Glutamatergic neuron (in vitro differentiated cells): ENCODE measurements at regions not wholly inside any gene's neighbourhood (a gene's known extent, or its start where the extent isn't known, plus 50 kb on each side); places are given as distances from the start of the nearest gene placed in this dataset.
"Not testable (repeated sequence)": the region's sequence is repeated elsewhere in the genome, so short reads cannot be mapped to it uniquely, and the experiment has no call there.

Source experiments
- DNase-seq: peaks from one replicate; pipeline ENCODE4 v3.0.0; 2022
- H3K27ac Mint-ChIP-seq: one replicate; pipeline ENCODE4 v1.8.0; 2020; ENCODE audit warnings: mild to moderate bottlenecking, mixed read lengths, inconsistent platforms; ENCODE audit not compliant: unreplicated experiment
- H3K27me3 Mint-ChIP-seq: one replicate; pipeline ENCODE4 v1.8.0; 2020; ENCODE audit warnings: mild to moderate bottlenecking, moderate library complexity, mixed read lengths, inconsistent platforms; ENCODE audit not compliant: unreplicated experiment
- H3K36me3 Mint-ChIP-seq: one replicate; pipeline ENCODE4 v1.8.0; 2020; ENCODE audit warnings: mild to moderate bottlenecking, mixed read lengths, inconsistent platforms; ENCODE audit not compliant: unreplicated experiment
- H3K4me1 Mint-ChIP-seq: one replicate; pipeline ENCODE4 v1.8.0; 2020; ENCODE audit warnings: mild to moderate bottlenecking, low read depth, mixed read lengths, inconsistent platforms; ENCODE audit not compliant: unreplicated experiment
- H3K4me3 Mint-ChIP-seq: one replicate; pipeline ENCODE4 v1.8.0; 2020; ENCODE audit warnings: mild to moderate bottlenecking, mixed read lengths, inconsistent platforms; ENCODE audit not compliant: unreplicated experiment
- H3K9me3 Mint-ChIP-seq: one replicate; pipeline ENCODE4 v1.8.0; 2020; ENCODE audit warnings: mild to moderate bottlenecking, moderate library complexity, mixed read lengths, inconsistent platforms; ENCODE audit not compliant: unreplicated experiment
- CTCF ChIP-seq: fragments of 200-600 bp; sonication (generic); IDR thresholded peaks from one replicate; pipeline ENCODE4 v1.5.0; 2021; ENCODE audit not compliant: partially characterized antibody, unreplicated experiment

- Mint-ChIP-seq H3K4me1 (peaks cover 2% of the 10 kb centered on the region), H3K27ac (no peak overlapping the region), H3K9me3 (no peaks in the 10 kb centered on the region), H3K27me3 (no peaks in the 10 kb centered on the region), H3K4me3 (no peak overlapping the region), H3K36me3 (no peaks in the 10 kb centered on the region)
- no peak for DNase-seq
- no peak for TF ChIP-seq CTCF
Observed at GRCh38 chr10:22137542-22137941, 80.3 kb downstream of the EBLN1 start.

GRCh38 chr10:22135591-22135990 is 82.2 kb downstream of the EBLN1 start:
- H3K9me3 Mint-ChIP-seq, result no peaks in the 10 kb centered on the region
- H3K27me3 Mint-ChIP-seq, result no peaks in the 10 kb centered on the region
- H3K27ac Mint-ChIP-seq, result no peak overlapping the region
- no peak overlapping the region for H3K4me3 Mint-ChIP-seq
- no peak for DNase-seq
- peaks cover 2% of the 10 kb centered on the region for H3K4me1 Mint-ChIP-seq
- no peak for TF ChIP-seq CTCF
- no peaks in the 10 kb centered on the region for H3K36me3 Mint-ChIP-seq

- Mint-ChIP-seq H3K36me3 (peaks cover 6% of the 10 kb centered on the region), H3K4me3 (no peak overlapping the region), H3K4me1 (peaks cover 2% of the 10 kb centered on the region), H3K27me3 (no peaks in the 10 kb centered on the region), H3K27ac (no peak overlapping the region), H3K9me3 (peaks cover 2% of the 10 kb centered on the region)
- no peak for DNase-seq
- TF ChIP-seq CTCF, result no peak
Observed at GRCh38 chr10:22133749-22134624, 83.8 kb downstream of the EBLN1 start.

GRCh38 chr10:22130824-22131223 is 87.0 kb downstream of the EBLN1 start:
- H3K9me3 Mint-ChIP-seq, H3K4me3 Mint-ChIP-seq, H3K27me3 Mint-ChIP-seq, DNase-seq, H3K4me1 Mint-ChIP-seq, H3K36me3 Mint-ChIP-seq, H3K27ac Mint-ChIP-seq: not testable (repeated sequence)

GRCh38 chr10:22129612-22130011 is 88.2 kb downstream of the EBLN1 start:
- not testable (repeated sequence) for H3K36me3 Mint-ChIP-seq, H3K27me3 Mint-ChIP-seq, H3K4me1 Mint-ChIP-seq, H3K9me3 Mint-ChIP-seq, H3K27ac Mint-ChIP-seq, H3K4me3 Mint-ChIP-seq, DNase-seq

- not testable (repeated sequence) for H3K4me1 Mint-ChIP-seq, H3K27me3 Mint-ChIP-seq, H3K27ac Mint-ChIP-seq, H3K4me3 Mint-ChIP-seq, H3K9me3 Mint-ChIP-seq, H3K36me3 Mint-ChIP-seq, DNase-seq
Observed at GRCh38 chr10:22121181-22121580, 96.6 kb downstream of the EBLN1 start.

GRCh38 chr10:22120072-22120471 is 97.7 kb downstream of the EBLN1 start:
- H3K4me3 Mint-ChIP-seq, H3K27me3 Mint-ChIP-seq, H3K36me3 Mint-ChIP-seq, H3K4me1 Mint-ChIP-seq, DNase-seq, H3K27ac Mint-ChIP-seq, H3K9me3 Mint-ChIP-seq: not testable (repeated sequence)

- H3K4me3 Mint-ChIP-seq, H3K27me3 Mint-ChIP-seq, H3K27ac Mint-ChIP-seq, H3K36me3 Mint-ChIP-seq, DNase-seq, H3K4me1 Mint-ChIP-seq, H3K9me3 Mint-ChIP-seq: not testable (repeated sequence)
Observed at GRCh38 chr10:22119575-22119974, 98.2 kb downstream of the EBLN1 start.
